HG02678 (cell line): ENCODE measurements at regions not wholly inside any gene's neighbourhood (a gene's known extent, or its start where the extent isn't known, plus 50 kb on each side); places are given as distances from the start of the nearest gene placed in this dataset.

Experiments
- ATAC-seq: cut with Tn5 transposase; IDR thresholded peaks from one replicate; pipeline ENCODE4 v1.9.1; 2021; ENCODE audit warnings: mild to moderate bottlenecking, moderate library complexity; ENCODE audit not compliant: unreplicated experiment

GRCh38 chr11:111148953-111149352 lies 96.6 kb upstream of the POU2AF2 start:
- ATAC-seq: no peak

- ATAC-seq: no peak
Observed at GRCh38 chr11:111148121-111148520, 97.4 kb upstream of the POU2AF2 start.

DNA sequence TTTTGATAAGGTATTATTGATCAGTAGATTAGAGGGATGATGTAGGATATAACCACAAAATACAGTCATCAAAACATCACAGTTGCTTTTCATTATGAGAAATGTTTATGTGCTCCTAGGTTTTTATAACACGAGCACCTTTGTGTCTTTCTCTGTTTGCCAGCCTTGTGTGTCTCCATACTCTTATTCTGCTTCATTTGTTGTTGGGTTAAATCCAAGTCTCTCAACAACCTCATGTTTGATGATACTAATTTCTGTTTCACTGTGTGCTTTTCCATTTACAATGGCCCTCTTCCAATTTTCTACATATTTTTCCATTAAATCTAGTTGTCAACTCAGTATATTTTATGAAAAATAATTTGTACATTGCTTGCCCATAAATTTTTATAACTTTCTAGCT lies 107.7 kb upstream of the POU2AF2 start:
- no peak for ATAC-seq

DNA sequence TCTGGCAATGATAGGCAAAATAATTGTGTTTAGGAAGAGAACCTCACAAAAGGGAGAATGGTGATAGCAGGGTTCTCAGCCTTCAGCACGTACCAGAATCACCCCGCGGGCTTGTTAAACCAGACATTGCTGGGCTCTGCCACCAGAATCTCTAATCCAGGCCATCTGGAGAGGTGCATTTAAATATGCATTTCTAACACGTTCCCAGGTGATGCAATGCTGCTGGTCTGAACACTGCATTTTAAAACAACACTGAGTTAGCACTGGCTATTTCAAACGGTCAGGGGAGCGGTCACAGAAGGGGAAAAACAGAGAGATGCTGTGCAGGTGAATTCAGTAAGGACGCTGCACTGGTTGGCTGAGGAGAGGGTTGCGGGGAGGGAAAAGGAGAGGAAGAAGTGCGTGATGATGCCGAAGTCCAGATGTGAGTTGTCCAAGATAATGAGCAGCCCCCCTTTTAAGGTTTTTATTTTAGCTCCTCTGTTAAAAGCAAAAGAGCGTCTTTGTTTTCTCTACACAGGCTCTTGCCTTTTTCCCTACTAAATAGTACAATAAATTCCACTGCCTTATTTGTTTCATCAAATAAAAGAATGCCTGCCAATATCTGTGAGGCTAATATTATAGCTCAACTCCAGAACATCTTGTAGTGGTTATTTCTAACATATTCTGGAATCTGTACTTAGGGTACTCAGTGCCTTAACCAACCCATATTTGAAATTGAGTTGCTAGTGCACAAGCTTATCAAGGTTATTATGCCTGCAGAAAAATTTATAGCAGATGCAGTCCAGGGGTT lies 109.6 kb upstream of the POU2AF2 start:
- ATAC-seq: no peak

DNA sequence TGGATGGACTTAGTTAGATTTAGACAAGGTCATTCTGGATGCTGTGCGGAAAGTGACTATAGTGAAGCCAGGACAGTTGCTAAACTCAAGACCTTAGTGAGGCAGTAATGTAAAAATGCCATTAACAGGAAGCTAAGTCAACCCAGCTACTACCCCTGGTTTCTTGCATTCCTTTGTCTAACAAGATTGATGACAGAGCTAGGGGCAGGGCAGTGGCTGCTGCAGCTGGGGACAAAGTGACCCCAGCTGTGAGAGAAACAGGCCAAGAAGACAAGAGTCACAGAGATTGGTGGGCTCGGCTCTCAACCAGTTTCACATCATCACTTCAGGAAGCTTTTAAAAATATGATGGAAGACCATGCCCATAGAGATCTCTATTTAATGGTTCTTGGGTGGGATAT lies 110.4 kb upstream of the POU2AF2 start:
- no peak for ATAC-seq

DNA sequence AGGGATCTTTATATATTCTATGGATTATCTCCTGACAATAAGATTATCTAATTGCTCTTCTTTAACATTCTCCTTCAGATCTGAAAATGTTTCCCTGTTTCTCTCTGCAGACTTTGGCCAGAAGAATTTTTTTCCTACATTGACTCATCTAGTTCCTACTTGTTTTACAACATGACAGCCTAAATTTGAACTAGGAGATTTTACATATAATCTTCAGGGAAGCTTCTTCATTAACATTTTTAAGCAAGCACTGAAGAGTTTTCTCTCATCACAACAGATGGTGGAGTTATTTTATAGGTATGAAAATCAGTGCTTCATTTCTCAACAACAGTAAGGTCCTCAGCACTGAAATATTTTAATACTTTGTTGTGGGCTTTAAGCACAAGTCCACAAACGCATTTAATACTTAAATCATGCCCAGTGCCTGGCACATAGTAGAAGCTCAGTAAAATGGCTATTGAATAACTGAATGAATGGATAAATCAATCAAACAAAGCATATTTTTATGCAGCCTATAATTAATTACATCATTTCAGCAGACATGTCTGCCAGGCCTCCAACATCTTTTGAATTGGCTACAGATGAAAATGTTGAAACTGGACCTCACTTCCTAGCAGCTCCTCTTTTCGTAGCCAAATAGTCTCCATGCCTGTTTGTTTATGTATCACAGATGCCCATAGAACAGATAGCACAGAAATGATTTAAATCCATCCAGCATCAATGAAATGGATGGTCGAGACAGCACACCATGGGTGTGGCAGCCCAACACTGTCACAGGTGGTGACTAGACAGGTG lies 117.3 kb upstream of the POU2AF2 start:
- no peak for ATAC-seq

GRCh38 chr11:111124724-111125123 lies 120.8 kb upstream of the POU2AF2 start:
- ATAC-seq: no peak

DNA sequence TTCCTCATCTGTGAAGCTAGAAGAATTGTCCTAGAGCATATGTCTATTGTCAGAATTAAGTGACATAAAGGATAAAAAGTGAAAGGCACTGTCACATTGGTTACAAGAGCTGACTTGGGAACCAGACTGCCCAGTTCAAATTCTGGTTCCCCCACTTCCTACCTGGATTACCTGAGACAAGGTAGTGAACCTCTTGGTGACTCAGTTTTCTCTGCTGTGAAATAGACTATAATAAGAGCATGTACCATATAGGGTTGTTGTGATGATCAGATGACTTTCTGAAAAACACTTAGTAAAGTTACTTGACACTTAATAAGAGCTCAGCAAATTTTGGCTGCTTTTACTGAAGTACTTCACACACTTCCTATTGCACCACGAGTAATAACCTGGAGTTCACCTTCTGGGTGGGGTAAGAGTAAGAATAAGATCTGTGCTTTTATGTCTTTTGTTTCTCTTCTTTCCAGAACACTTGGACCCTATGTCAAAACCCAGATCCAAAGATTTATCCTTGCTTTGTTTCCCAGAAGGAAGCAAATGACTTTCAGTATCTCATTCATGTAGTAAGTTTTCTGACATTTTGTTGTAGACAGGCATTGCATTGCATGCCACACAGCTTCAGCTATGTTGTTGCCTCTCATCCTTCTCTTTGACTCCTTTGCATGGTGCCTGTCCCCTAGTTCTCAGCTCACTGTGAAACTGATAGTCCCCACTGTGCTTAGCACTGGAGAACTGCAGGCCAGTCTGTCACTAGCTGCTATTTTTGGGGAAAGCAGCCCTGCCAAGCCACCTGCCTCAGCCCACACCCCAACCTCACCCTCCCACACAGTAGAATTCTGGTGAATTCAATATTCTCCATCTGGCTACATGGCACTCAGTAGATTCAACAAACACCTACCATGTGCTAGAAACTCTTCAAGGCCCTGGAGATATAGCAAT lies 121.8 kb upstream of the POU2AF2 start:
- peak; percentile 88 for ATAC-seq

DNA sequence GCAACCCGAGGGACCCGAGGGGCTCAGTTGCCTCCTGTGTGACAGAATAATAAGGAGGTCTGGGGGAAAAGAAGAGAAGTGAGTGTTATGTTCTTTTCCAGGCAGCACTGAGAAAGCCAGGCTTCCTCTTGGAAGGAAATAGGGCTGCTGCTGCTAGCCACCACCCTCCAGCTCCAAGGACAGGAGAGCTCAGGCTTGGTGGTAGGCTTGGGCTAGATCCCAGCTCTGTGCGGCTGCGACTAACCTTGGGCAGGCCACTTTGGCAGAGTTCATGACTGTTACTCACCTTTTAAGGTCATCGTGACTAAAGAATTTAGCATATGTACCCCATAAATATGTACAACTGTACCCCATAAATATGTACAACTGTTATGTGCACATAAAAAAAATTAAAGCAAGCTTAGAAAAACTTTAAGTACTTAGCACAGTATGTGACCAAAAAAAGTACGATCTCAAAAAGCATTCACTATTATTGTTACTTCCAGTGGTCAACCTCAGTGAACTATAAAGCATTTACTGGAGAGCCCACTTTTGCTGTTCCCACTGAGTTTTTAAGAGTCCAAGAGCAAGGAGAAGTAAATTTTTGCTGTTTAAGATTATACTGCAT lies 124.7 kb upstream of the POU2AF2 start:
- ATAC-seq: no peak

DNA sequence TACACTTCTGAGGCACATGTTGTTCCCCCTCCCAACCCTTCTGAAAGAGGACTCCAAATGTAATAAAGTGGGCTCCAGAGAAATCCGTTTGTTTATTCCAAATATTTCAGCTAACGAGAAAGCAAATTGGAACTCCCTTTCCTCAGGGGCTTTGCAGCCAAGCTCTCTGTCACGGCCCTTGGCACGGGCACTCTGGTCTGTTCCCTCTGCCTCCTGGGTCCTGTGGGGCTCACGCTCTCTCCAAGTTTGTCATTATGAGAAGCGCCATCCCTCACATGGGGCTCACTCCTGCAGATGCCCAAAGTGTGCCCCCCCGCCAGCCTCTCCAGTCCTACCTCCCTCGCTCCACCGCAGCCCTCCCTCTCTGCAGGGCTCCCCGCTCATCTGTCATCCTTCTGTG lies 125.4 kb upstream of the POU2AF2 start:
- ATAC-seq: no peak

DNA sequence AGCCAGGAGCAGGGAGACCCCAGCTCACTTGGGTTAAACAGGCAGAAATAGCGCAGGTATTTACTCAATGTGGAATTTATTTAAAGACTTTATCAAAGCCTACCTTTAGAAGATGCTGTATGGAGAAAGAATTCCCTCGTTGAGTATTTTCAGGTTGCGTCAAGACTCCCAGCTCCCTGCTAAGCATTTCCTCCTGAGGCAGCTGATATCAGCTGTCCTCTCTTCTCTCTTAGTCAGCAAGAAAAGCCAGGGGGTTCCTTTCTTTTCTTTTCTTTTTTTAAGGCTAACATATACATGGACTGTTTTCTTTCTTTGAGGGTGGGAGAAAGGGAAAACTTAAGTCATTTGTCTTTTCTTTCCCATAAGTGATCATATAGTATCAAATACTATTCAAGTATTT lies 125.8 kb upstream of the POU2AF2 start:
- no peak for ATAC-seq

DNA sequence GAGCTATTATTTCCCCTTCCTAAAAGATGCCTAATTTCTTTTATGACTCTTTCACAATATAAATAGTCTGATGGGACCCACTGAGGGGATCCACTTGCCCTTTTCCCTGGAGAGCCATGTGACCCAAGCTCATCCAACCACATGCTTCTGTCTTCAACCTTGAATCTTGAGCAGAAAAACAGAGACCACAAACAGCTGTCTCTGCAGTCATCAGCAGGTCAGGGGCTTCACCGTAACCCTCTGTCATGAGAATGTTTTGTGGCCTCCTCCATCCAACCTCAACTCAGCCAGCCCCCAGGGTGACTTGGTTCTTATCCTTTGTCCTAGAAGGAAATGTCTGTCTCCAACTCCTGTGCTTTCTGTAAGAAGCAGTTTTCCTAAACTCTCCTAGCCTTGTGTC lies 129.6 kb upstream of the POU2AF2 start:
- peak; percentile 61 for ATAC-seq

DNA sequence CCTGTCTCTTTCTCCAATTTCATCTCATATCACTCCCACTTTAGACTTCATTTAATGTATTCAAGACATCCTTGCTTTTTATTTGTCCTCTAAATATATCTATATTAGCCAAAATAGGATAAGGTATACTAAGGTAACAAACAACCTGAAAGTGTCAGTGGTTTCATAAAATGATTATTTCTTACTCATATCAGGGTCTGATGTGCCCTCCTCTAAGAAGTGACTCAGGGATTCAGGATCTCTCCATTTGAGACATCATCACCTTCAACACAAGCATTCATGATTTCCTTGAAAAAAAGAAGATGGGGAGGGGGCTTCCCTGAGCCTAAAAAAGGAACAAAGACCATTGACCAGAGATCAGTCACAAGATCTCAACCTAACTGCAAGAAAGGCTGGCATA lies 131.4 kb upstream of the POU2AF2 start:
- ATAC-seq: no peak

GRCh38 chr11:111112614-111113013 lies 132.9 kb upstream of the POU2AF2 start:
- no peak for ATAC-seq

DNA sequence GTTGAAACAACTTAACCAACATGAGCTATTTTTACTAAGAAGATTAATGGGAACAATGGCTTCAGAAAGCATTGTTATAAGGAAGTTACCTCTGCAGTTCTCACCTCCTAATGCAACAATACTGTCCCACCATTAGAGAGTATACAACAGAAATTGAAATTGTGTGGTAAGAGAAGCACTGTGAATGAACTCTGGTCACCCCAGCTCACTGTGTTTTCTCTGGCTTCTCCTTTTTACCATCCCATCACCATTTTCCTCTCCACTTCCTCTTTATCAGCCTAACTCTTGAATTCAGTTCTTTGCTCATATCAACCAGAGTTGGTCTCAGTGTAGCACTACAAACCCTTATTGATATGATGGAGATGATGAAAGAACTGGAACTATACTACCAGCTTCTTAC lies 138.0 kb upstream of the POU2AF2 start:
- ATAC-seq: no peak

DNA sequence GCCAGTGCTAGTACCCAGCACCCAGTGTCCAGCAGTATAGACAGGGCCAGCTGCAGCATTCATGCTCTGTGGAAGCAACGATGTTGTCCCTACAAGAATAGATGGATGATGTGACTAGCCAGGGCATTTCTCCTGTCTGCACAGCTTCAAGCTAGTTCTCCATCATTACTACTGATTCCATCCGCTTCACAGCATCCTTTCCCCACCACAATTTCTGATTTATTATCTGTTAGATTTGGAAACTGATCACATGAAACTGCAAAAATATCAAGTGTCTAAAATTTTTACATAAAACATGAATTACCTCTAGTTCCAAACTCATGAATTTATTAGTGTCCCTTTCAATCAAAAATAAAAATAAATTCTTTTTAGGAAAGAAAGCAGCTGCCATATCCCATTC lies 138.9 kb upstream of the POU2AF2 start:
- no peak for ATAC-seq

DNA sequence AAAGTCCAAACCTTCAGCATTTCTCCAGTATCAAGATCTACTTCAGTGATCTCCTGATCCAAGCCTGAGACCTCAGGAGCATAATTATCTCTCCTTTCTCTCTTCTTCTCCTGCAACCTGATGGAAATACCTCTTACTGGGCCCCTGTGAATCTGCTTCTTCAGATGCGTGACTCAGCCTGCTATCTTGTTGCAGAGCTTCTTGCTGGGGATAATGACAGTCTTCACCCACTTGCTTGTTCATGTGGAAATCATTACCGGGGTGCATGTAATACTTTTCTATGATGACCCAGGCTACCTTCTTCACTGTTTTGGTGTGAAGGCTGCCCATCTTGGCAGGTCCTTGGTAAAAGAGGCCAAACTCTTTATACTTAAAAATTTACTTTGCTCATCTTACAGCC lies 140.0 kb upstream of the POU2AF2 start:
- no peak for ATAC-seq

DNA sequence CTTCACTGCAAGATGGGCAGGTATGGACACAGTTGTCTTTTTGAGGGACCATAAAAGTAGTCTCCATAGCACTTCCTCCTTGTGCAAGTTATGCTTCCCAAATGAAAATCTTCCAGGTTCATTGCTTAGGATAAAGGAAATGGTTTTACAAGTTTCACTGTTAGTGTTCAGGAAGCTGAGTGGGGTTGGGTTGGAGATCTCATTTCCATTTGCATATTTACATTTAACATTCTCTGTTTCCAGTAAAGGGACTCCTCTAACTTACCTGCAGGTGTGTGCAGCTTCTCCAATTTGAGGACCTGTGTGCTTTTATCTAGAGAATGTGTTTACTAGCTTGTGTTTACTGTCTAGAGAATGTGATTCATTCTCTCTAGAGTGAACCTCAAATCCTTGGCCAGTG lies 141.3 kb upstream of the POU2AF2 start:
- ATAC-seq: no peak

DNA sequence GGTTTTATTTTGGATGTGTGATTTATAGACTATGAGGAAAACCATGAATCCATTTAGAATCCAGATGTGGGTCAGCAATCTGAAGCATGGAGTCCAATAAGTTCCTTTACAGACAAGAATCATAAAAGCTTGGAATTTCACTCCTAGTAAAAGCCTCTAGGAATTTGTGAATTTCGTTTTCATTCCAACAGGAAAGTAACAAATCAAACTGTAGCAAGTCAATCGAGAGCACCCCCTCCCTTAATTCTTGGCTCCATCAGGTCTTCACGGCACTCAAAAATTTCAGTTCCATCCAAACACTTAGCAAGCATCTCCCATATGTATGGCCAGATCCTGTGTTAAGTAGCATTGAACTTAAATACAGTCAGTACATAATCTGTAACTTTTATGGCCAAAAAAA lies 143.6 kb upstream of the POU2AF2 start:
- ATAC-seq: no peak

GRCh38 chr11:111099028-111099713 lies 146.4 kb upstream of the POU2AF2 start:
- ATAC-seq: no peak
